GM21717 (cell line): ENCODE measurements at regions not wholly inside any gene's neighbourhood (a gene's known extent, or its start where the extent isn't known, plus 50 kb on each side); places are given as distances from the start of the nearest gene placed in this dataset.

Source experiments
- ATAC-seq: cut with Tn5 transposase; IDR thresholded peaks from one replicate; pipeline ENCODE4 v1.9.1; 2021; ENCODE audit warnings: mild to moderate bottlenecking, moderate library complexity; ENCODE audit not compliant: unreplicated experiment

DNA sequence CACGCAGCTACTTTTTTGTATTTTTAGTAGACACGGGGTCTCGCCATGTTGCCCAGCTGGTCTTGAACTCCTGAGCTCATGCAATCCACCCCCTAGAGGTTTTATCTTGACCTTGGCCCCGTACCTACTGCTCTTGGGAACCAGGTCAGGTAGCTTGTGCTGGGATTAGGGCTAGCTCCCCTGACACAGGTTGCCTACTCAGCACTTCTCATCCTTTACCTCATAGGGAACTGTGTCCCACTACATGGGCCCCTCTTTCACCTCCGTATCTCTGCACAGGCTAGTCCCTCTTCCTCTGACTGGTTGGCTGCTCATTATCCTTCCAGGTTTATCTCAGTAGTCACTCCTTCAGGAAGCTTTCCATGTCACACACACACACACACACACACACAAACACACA lies 58.0 kb upstream of the ITPRID1 start:
- no peak for ATAC-seq

- ATAC-seq, result no peak
These were observed 57.1 kb upstream of the ITPRID1 start for GRCh38 chr7:31456646-31457368.

GRCh38 chr7:31457551-31457950 lies 56.3 kb upstream of the ITPRID1 start:
- no peak for ATAC-seq

DNA sequence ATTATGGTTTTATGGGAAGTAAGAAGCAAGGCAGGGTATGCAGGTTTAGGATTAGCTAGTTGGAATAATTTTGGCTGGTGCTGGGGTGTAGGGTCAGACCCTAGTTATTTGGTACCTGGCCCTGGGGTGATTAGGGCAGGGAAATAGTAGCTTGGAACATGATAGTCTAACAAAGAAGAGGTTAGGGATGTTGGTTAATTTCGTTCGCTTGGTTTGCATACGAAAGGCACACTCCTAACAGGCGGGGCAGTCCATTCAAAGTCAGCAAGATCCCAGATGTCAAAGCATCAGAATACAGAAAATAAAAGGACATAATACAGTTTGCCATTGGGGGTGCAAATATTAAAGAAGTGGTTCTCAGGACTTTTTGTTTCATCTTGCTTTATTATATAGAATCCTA lies 55.7 kb upstream of the ITPRID1 start:
- no peak for ATAC-seq

DNA sequence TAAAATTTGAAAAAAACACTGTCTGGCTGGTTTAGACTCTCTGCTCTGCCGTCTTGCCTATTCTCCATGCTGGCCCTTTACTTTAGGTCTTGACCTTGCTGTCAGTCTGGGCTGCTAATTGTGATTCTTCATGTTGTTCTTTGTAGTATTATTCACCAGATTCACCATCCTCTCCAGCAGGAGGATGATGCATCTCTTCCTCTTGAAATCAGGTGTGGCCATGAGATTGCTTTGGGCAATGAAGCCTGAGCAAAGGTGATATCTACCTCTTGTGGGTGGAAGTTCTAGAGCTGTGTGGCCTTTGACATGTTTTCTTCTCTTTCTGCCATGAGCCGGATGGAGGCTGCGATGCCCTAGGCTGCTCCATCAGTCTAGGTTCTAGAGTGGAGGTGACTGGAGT lies 51.3 kb upstream of the ITPRID1 start:
- ATAC-seq, result no peak
